Keratinocyte (primary cell): ENCODE measurements at regions not wholly inside any gene's neighbourhood (a gene's known extent, or its start where the extent isn't known, plus 50 kb on each side); places are given as distances from the start of the nearest gene placed in this dataset.

Experiments used
- DNase-seq: peaks from one replicate; pipeline ENCODE4 v3.0.0-alpha.2; 2011; ENCODE audit warnings: low read depth, missing footprints, low spot score
- FAIRE-seq: peaks from 2 replicates; lab custom pipeline; 2011; peaks lifted over from hg19 to GRCh38; lab: Jason Lieb, UNC
- H2AFZ ChIP-seq: 2 replicates; pipeline ENCODE4 v1.6.0; 2012; ENCODE audit warnings: low read length, control low read depth, inconsistent platforms; ENCODE audit not compliant: control insufficient read depth
- H3K27ac ChIP-seq: 2 replicates; pipeline ENCODE4 v1.5.1; 2011; ENCODE audit warnings: low read length; ENCODE audit not compliant: control insufficient read depth, insufficient read depth
- H3K27me3 ChIP-seq: 3 replicates; pipeline ENCODE4 v1.6.0; 2011; ENCODE audit warnings: low read length; ENCODE audit not compliant: control insufficient read depth, insufficient read depth; ENCODE audit errors: extremely low read depth
- H3K36me3 ChIP-seq, 2 experiments: 2 replicates in 1 of 2; 3 replicates in 1 of 2; pipeline ENCODE4 v1.5.1; 2011; ENCODE audit warnings: low read length in 2 of 2, mild to moderate bottlenecking in 1 of 2; ENCODE audit not compliant: control insufficient read depth in 2 of 2, insufficient read depth in 2 of 2; ENCODE audit errors: extremely low read depth in 1 of 2
- H3K4me1 ChIP-seq: 3 replicates; pipeline ENCODE4 v1.5.1; 2011; ENCODE audit warnings: low read length; ENCODE audit not compliant: control insufficient read depth, insufficient read depth; ENCODE audit errors: extremely low read depth
- H3K4me2 ChIP-seq: 3 replicates; pipeline ENCODE4 v1.6.0; 2011; ENCODE audit warnings: low read depth, low read length; ENCODE audit not compliant: control insufficient read depth, insufficient read depth; ENCODE audit errors: extremely low read depth
- H3K4me3 ChIP-seq, 3 experiments: fragments of 200-600 bp in 1 of 3; sonication (generic) in 1 of 3; 2 replicates in 2 of 3; 3 replicates in 1 of 3; pipeline ENCODE4 v1.5.1; 2011 to 2016; ENCODE audit warnings: low read length in 3 of 3, mild to moderate bottlenecking in 3 of 3, control low read depth in 2 of 3, inconsistent platforms in 1 of 3, low read depth in 1 of 3, mixed read lengths in 1 of 3, mixed run types in 1 of 3, moderate library complexity in 1 of 3; ENCODE audit not compliant: control insufficient read depth in 2 of 3, insufficient read depth in 2 of 3; ENCODE audit errors: extremely low read depth in 1 of 3
- H3K79me2 ChIP-seq: 2 replicates; pipeline ENCODE4 v1.6.0; 2012; ENCODE audit warnings: low read length; ENCODE audit not compliant: control insufficient read depth, insufficient read depth
- H3K9ac ChIP-seq: 3 replicates; pipeline ENCODE4 v1.6.0; 2011; ENCODE audit warnings: low read length; ENCODE audit not compliant: control insufficient read depth, insufficient read depth; ENCODE audit errors: extremely low read depth
- H3K9me1 ChIP-seq: 3 replicates; pipeline ENCODE4 v1.6.0; 2011; ENCODE audit warnings: low read length; ENCODE audit not compliant: control insufficient read depth, insufficient read depth; ENCODE audit errors: extremely low read depth
- H3K9me3 ChIP-seq: 2 replicates; pipeline ENCODE4 v1.5.1; 2012; ENCODE audit warnings: low read depth, low read length; ENCODE audit not compliant: control insufficient read depth
- H4K20me1 ChIP-seq: 3 replicates; pipeline ENCODE4 v1.6.0; 2011; ENCODE audit warnings: low read length; ENCODE audit not compliant: control insufficient read depth, insufficient read depth; ENCODE audit errors: extremely low read depth
- CTCF ChIP-seq, 3 experiments: IDR thresholded peaks in 1 of 3; conservative IDR thresholded peaks in 1 of 3; optimal IDR thresholded peaks in 1 of 3; 2 replicates in 2 of 3; 3 replicates in 1 of 3; pipeline versions ENCODE3 to v1.5.1; 2011; ENCODE audit warnings: low read length in 3 of 3, mild to moderate bottlenecking in 3 of 3, moderate library complexity in 2 of 3, control low read depth in 1 of 3, inconsistent platforms in 1 of 3; ENCODE audit not compliant: insufficient read depth in 2 of 3; ENCODE audit errors: extremely low read depth in 1 of 3
- EZH2 ChIP-seq: IDR thresholded peaks from one replicate; pipeline ENCODE4 v1.6.1; 2012; ENCODE audit warnings: inconsistent platforms, mild to moderate bottlenecking, low read length, moderate library complexity
- dilution Hi-C: fragments of 300-500 bp; cut with MboI; formaldehyde crosslinking; loops from one replicate; pipeline ENCODE4 v1.7.0; 2020; ENCODE audit warnings: low sequenced_read_pairs; ENCODE audit not compliant: extremely low pct_ligation_motif_present

GRCh38 chr5:171528036-171528435, 108.6 kb downstream of the FGF18 start:
- no peak overlapping the region for H3K27ac ChIP-seq
- no peaks in the 10 kb centered on the region for H3K79me2 ChIP-seq
- H3K4me1 ChIP-seq: no peaks in the 10 kb centered on the region
- no peak overlapping the region for H3K9ac ChIP-seq
- FAIRE-seq: no peak
- no peak overlapping the region for H2AFZ ChIP-seq
- H3K36me3 ChIP-seq: no peaks in the 10 kb centered on the region
- no peak overlapping the region for H3K4me3 ChIP-seq
- no peak overlapping the region for H3K4me2 ChIP-seq
- no peaks in the 10 kb centered on the region for H4K20me1 ChIP-seq
- no peak for DNase-seq
- TF ChIP-seq CTCF (optimal IDR thresholded peaks at IDR 0.05 in 1 of 3, IDR thresholded peaks at IDR 0.05 in 1 of 3, conservative IDR thresholded peaks at IDR 0.05 in 1 of 3; ENCODE audit: extremely low read depth in 1 of 3, insufficient read depth in 2 of 3, low read length in 3 of 3) (no peak), EZH2 (no peak)
- H3K27me3 ChIP-seq: no peaks in the 10 kb centered on the region
- dilution Hi-C loops: no loop called here
- no peaks in the 10 kb centered on the region for H3K9me3 ChIP-seq
- H3K9me1 ChIP-seq: no peaks in the 10 kb centered on the region

DNA sequence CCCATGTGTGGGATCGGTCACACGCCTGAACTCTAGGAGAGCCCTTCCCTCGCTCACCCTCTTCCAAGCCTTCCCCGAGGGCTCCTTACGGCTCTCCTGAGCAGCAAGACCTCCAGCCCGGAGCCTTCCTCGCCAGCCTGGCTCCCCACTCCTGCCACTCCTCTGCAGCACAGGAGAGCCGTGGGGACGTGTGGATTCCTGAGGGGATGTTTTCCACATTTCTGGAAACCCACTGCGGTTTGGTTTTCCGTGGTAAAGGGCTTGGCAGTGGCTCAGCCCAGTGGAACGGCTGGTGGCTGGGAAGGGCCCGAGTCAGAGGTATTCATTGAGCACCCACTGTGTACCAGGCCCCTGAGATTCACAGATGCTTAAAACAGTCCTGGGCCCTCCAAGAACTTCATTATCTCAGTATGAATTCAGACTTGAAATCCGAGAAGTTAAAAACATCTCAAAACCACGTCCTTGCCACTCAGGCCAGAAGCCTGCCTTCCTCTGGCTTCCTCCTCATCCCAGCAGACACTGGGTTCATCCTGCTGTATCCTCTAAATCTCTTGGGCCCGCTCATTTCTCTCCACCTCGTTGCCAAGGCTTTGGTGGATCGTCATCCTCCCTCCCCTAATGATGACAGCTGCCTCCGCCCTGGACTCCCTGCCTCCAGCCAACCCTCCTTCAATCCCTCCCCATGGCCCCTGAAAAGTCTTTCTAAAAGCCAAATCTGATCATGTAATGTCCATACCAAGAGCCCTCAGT, 109.6 kb downstream of the FGF18 start:
- H2AFZ ChIP-seq: no peak overlapping the region
- H3K4me3 ChIP-seq: no peak overlapping the region
- no peak overlapping the region for H3K27ac ChIP-seq
- H3K4me2 ChIP-seq: no peak overlapping the region
- no peaks in the 10 kb centered on the region for H3K36me3 ChIP-seq
- no peaks in the 10 kb centered on the region for H4K20me1 ChIP-seq
- DNase-seq (no peak), FAIRE-seq (no peak)
- TF ChIP-seq CTCF (optimal IDR thresholded peaks at IDR 0.05 in 1 of 3, IDR thresholded peaks at IDR 0.05 in 1 of 3, conservative IDR thresholded peaks at IDR 0.05 in 1 of 3; ENCODE audit: extremely low read depth in 1 of 3, insufficient read depth in 2 of 3, low read length in 3 of 3) (no peak), EZH2 (no peak)
- H3K9me3 ChIP-seq: no peaks in the 10 kb centered on the region
- H3K79me2 ChIP-seq: no peaks in the 10 kb centered on the region
- no peaks in the 10 kb centered on the region for H3K9me1 ChIP-seq
- no peaks in the 10 kb centered on the region for H3K27me3 ChIP-seq
- H3K9ac ChIP-seq: no peak overlapping the region
- H3K4me1 ChIP-seq: no peaks in the 10 kb centered on the region
- dilution Hi-C loops: no loop called here
